ENCODE measurements at regions not wholly inside any gene's neighbourhood (a gene's known extent, or its start where the extent isn't known, plus 50 kb on each side); places are given as distances from the start of the nearest gene placed in this dataset.

DNA sequence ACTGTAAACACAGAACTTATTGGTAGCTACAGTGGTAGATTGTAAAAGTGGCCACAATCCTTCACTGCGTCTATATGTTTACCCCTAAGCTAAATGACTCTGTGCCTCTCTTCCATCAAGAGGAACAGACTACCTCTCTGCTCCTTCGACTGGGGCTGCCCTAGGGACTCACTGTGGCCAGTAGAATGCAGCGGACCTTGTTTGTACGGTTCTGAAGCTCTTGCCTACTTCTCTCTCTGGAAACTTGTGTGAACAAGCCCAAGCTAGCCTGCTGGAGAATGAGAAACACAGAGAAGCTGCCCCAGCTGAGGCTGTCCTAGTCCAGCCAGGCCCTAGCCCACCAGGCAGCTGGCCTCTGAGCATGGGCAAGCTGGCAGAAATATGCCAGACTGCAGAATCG is 140.8 kb upstream of the SLC1A4 start:
- no peak for DNase-seq (ENCODE audit: low spot score in 2 of 2)
- no peak for ATAC-seq (replicated peaks; ENCODE audit: extremely low read depth, poor library complexity, severe bottlenecking)
- Mint-ChIP-seq H3K4me3 (no peak overlapping the region), H3K27me3 (no peaks in the 10 kb centered on the region), H3K36me3 (ENCODE audit: insufficient read depth) (no peaks in the 10 kb centered on the region), H3K27ac (ENCODE audit: low read depth) (no peak overlapping the region), H3K9me3 (no peaks in the 10 kb centered on the region), H3K4me1 (no peaks in the 10 kb centered on the region)

DNA sequence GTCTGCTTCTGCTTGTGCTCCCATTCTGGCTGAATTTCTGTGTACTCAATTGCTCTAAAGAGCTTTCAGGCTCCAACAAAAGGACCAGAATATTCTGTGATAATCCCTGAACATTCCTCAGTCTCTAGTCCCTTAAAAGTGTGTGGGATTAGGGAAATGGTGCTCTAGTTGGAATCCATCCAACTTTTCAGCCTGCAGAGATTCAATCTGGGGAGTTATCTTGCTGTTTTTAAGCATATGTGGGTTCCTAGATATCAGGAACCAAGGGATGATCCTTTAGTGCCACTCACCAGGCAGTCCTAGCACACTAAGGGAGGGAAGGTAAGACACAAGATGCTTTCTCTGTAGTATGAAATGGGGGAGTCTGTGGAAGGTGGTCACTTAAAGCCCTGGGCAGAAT is 140.3 kb upstream of the SLC1A4 start:
- no peak for DNase-seq (ENCODE audit: low spot score in 2 of 2)

DNA sequence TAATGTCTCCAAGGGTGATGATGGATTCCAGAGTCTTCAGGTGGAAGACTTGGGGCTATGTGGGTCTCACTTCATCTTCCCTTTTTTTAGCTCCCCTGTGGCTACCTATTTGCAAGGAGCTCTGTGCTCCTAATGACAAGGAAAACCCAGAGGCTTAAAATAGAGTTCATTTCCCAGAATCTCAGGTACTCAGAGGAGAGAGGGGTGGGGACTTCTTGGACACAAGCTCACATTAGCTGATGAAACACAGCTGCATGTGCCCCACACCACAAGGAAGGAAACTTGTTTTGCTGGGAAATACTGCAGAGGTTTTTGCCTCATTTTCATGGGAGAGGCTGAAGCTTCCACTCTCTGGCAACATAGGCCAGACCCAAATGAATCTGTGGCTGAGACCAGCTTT is 138.6 kb upstream of the SLC1A4 start:
- Mint-ChIP-seq H3K4me1 (no peaks in the 10 kb centered on the region), H3K27ac (ENCODE audit: low read depth) (no peak overlapping the region), H3K9me3 (no peaks in the 10 kb centered on the region)

More for the DNA sequence above, 140.3 kb upstream of the SLC1A4 start:
- Mint-ChIP-seq H3K4me1 (no peaks in the 10 kb centered on the region), H3K9me3 (no peaks in the 10 kb centered on the region), H3K27ac (ENCODE audit: low read depth) (no peak overlapping the region), H3K27me3 (no peaks in the 10 kb centered on the region), H3K36me3 (ENCODE audit: insufficient read depth) (no peaks in the 10 kb centered on the region), H3K4me3 (no peak overlapping the region)
- ATAC-seq (replicated peaks; ENCODE audit: extremely low read depth, poor library complexity, severe bottlenecking) = no peak

DNA sequence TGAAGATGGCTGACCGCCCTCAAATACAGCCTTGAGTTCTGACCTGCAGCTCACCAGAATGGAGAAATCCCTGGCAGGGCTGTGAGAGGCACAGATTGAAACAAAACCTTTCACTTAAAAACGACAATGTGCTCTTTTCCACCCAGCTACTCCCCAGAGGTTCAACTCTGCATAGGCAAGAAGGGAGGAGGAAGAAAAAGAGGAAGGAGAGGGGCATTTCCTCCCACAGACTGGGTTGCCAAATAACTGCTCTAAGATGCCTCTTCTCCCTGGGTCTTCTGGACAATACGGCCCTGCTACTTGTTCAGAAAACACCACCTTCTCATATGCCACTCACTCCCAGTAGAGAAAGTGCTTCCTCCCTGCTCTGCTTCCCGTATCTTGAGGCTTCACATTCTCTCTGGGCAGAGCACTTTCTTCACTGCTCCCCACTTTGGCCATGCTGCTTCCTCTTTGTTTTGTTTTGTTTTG is 136.4 kb upstream of the SLC1A4 start:
- no peak overlapping the region for H3K27ac Mint-ChIP-seq (ENCODE audit: low read depth)
- no peaks in the 10 kb centered on the region for H3K4me1 Mint-ChIP-seq
- DNase-seq (ENCODE audit: low spot score in 2 of 2) (no peak), ATAC-seq (replicated peaks; ENCODE audit: extremely low read depth, poor library complexity, severe bottlenecking) (no peak)
- no peaks in the 10 kb centered on the region for H3K27me3 Mint-ChIP-seq
- no peaks in the 10 kb centered on the region for H3K9me3 Mint-ChIP-seq
- peaks cover 1% of the 10 kb centered on the region for H3K36me3 Mint-ChIP-seq (ENCODE audit: insufficient read depth)
- H3K4me3 Mint-ChIP-seq = no peak overlapping the region

More for the DNA sequence above, 138.6 kb upstream of the SLC1A4 start:
- ATAC-seq (replicated peaks; ENCODE audit: extremely low read depth, poor library complexity, severe bottlenecking) (no peak), DNase-seq (ENCODE audit: low spot score in 2 of 2) (no peak)
- Mint-ChIP-seq H3K27me3 (no peaks in the 10 kb centered on the region), H3K4me3 (no peak overlapping the region), H3K36me3 (ENCODE audit: insufficient read depth) (no peaks in the 10 kb centered on the region)

DNA sequence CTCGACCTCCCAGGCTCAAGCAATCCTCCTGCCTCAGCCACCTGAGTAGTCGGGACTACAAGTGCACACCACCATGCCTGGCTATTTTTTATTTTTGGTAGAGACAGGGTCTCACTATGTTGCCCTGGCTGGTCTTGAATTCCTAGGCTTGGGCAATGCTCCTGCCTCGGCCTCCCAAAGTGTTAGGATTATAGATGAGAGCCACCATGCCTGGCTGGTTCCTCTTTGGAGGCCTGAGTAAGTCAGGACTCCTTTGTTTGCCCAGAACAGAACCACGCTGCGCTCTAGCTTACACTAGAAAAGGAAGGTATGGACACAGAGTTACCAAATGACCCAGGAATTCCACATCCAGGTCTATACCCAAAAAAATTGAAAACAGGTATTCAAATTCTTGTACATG is 135.9 kb upstream of the SLC1A4 start:
- Mint-ChIP-seq H3K36me3 (ENCODE audit: insufficient read depth) (peaks cover 1% of the 10 kb centered on the region), H3K9me3 (no peaks in the 10 kb centered on the region), H3K4me1 (no peaks in the 10 kb centered on the region), H3K27me3 (no peaks in the 10 kb centered on the region), H3K27ac (ENCODE audit: low read depth) (no peak overlapping the region), H3K4me3 (no peak overlapping the region)
- no peak for ATAC-seq (replicated peaks; ENCODE audit: extremely low read depth, poor library complexity, severe bottlenecking)
- DNase-seq (ENCODE audit: low spot score in 2 of 2) = no peak

DNA sequence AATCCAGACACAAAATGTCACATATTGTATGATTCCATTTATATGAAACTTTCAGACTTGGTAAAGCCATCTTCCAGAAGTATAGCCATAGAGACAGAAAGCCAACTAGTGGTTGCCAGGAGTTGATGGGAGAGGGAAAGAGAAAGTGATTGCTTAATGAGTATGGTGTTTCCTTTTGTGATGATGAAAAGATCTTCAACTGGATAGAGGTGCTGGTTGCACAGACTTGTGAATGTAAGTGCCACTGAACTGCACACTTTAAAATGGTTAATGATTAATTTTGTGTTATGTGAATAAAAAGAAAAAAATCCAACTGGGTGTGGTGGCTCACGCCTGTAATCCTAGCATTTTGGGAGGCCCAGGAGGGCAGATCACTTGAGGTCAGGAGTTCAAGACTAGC is 135.3 kb upstream of the SLC1A4 start:
- H3K4me3 Mint-ChIP-seq = no peak overlapping the region
- no peaks in the 10 kb centered on the region for H3K9me3 Mint-ChIP-seq
- peaks cover 1% of the 10 kb centered on the region for H3K36me3 Mint-ChIP-seq (ENCODE audit: insufficient read depth)
- H3K4me1 Mint-ChIP-seq = no peaks in the 10 kb centered on the region
- ATAC-seq (replicated peaks; ENCODE audit: extremely low read depth, poor library complexity, severe bottlenecking) (no peak), DNase-seq (ENCODE audit: low spot score in 2 of 2) (no peak)
- no peaks in the 10 kb centered on the region for H3K27me3 Mint-ChIP-seq
- no peak overlapping the region for H3K27ac Mint-ChIP-seq (ENCODE audit: low read depth)

DNA sequence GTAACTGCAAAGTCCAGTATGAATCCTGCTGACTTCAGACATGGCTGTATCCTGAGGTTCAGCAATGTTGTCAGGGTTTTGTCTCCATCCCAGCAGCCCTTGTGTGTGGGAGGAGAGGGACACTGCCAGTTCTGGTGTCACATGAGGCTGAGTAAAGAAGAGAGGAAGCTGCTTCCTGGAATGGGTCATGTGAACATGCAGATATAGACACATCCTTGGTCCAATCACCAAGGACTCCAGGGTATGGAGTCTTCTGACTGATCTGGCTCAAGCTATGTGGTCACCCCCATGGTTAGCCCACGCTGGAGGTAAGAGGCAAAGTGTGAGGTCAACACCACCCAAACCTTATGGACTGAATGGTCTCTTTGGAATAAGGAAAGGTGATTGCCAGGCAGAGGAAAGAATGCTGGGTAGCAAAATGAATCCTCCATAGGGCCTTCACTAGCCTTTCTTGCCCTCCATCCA is 134.4 kb upstream of the SLC1A4 start:
- ATAC-seq (replicated peaks; ENCODE audit: extremely low read depth, poor library complexity, severe bottlenecking) (no peak), DNase-seq (ENCODE audit: low spot score in 2 of 2) (no peak)
- H3K4me1 Mint-ChIP-seq = no peaks in the 10 kb centered on the region
- H3K4me3 Mint-ChIP-seq = no peak overlapping the region
- H3K9me3 Mint-ChIP-seq = no peaks in the 10 kb centered on the region
- H3K27ac Mint-ChIP-seq (ENCODE audit: low read depth) = no peak overlapping the region
- H3K36me3 Mint-ChIP-seq (ENCODE audit: insufficient read depth) = peaks cover 1% of the 10 kb centered on the region
- no peaks in the 10 kb centered on the region for H3K27me3 Mint-ChIP-seq

DNA sequence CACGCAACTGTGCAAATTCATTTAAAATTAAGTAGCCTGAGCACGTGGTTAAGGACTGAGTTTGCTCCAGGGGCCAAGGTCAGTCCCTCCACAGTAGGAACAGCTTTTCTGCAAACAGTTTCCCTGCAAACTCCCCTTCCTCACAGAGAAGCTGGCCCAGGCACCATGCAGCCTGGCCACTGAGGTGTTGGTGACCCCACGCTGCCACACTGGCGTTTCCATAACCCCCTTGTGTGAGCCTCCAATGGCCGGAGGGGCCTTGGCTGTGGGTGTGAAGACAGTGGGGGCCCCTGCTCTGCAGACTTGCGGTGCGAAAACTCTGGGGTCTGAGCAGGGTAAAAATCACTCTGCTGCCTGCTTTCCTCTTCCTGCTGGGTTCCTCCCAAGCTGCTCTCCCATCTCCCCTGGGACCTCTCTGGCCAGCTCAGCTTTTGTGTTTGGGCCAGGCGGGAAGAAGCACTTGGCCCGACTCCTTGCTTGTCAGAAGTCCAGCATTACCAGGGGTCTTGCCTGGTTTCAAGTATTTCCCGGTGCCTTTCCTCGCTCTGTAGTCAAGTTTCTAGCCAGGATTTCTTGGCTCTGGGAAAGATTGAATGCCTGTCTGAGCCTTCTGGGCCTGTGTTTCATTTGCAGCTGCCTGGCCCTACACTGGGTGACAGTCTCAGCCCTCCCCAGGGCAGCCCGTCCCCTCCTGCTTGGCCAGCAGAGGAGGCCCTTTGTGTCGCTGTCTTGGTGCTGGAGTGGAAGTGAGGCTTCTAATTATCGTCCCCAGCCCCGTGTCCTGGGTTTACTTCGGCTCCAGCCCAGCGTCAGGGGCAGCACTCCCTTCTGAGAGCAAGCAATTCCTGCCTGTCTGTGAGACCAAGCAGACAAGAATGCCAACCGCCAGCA is 131.4 kb upstream of the SLC1A4 start:
- no peaks in the 10 kb centered on the region for H3K27me3 Mint-ChIP-seq
- peaks cover 1% of the 10 kb centered on the region for H3K36me3 Mint-ChIP-seq (ENCODE audit: insufficient read depth)
- no peak overlapping the region for H3K4me3 Mint-ChIP-seq
- no peak for DNase-seq (ENCODE audit: low spot score in 2 of 2)
- no peak for ATAC-seq (replicated peaks; ENCODE audit: extremely low read depth, poor library complexity, severe bottlenecking)
- H3K9me3 Mint-ChIP-seq = no peaks in the 10 kb centered on the region
- H3K4me1 Mint-ChIP-seq = no peaks in the 10 kb centered on the region
- H3K27ac Mint-ChIP-seq (ENCODE audit: low read depth) = no peak overlapping the region

DNA sequence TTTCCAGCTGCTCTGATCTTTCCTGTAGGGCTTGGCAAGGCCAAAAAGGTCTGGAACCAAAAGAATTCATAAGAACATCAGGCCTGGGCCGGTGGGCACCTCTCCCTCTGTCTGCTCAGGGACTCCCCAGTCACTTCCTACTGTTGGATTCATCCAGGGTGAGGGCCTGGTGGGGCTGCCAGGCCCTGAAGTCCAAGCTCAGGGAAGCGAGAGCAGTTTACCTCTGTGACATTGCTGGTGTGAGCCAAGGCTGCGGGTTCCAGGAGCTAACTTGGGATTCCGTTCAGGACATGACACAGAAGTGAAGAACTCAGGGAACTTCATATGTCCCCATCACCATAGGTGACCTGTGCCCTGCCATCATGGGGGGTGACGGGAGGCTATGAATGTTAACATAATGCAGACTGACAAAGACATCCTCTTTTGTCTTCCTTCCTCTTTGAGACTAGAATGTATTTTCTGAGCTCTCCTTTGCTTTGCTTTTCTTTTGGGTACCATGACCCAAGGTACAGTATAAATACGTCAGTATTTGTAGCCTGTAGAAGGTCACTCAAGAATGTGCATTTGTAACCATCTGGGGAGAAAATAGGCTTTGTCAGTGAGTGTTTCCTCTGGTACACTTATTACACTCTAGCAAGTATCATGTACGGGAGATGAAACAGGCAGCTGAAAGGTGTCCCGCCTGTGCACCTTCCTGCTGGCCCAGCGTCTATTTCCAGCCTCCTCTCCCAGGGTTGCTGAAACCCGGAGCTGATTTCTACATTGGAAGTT is 130.5 kb upstream of the SLC1A4 start:
- ATAC-seq (replicated peaks; ENCODE audit: extremely low read depth, poor library complexity, severe bottlenecking) = no peak
- DNase-seq (ENCODE audit: low spot score in 2 of 2) = no peak
- H3K4me3 Mint-ChIP-seq = no peak overlapping the region

DNA sequence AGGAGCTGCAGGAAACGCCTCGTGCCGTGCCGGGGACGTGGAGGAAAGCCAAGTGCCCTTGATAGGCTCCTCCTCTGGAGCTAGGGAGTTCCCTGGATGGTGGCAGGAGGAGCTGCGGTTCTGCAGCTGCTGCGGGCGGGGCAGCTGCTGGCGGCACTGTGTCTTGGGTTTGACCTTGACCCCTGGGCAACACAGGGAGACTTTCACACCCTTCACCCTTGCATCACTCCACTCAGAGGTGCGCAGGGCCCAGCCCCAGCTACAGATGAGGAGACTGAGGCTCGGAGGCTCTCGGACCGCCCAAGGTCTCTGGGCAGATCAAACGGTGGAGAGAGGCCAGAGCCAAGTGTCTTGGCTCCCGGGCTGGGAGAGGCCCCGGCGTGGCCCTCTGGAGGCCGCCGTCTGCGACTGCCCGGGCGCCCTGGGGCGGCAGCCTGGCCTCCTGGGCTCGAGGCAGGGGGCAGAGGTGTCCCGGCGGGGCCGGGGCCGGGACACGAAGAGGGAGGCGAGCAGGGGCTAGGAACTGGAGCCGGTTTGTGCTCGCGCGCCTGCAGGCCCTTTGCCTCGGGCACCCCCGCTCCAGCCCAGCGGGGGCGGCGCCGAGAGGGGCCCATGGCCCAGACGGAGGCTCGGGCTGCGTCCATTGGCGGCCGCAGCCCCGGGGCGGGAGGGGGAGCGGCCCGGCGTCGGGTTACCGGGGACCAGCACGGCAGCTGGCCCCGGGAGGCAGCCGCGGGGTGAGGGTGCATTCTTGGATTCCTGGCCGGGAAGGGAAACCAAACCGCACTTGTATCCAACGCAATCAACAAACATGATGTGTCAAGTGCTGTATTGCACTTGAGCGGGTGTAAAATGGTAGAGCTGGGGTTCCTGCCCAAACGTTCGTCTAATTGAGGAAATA is 129.6 kb upstream of the SLC1A4 start:
- DNase-seq (ENCODE audit: low spot score in 2 of 2) (no peak), ATAC-seq (replicated peaks; ENCODE audit: extremely low read depth, poor library complexity, severe bottlenecking) (no peak)
- Mint-ChIP-seq H3K27ac (ENCODE audit: low read depth) (no peak overlapping the region), H3K9me3 (no peaks in the 10 kb centered on the region), H3K27me3 (no peaks in the 10 kb centered on the region), H3K4me3 (no peak overlapping the region), H3K36me3 (ENCODE audit: insufficient read depth) (peaks cover 1% of the 10 kb centered on the region), H3K4me1 (no peaks in the 10 kb centered on the region)

More for the DNA sequence above, 130.5 kb upstream of the SLC1A4 start:
- no peak overlapping the region for H3K27ac Mint-ChIP-seq (ENCODE audit: low read depth)
- no peaks in the 10 kb centered on the region for H3K4me1 Mint-ChIP-seq
- H3K36me3 Mint-ChIP-seq (ENCODE audit: insufficient read depth) = peaks cover 1% of the 10 kb centered on the region
- H3K27me3 Mint-ChIP-seq = no peaks in the 10 kb centered on the region
- H3K9me3 Mint-ChIP-seq = no peaks in the 10 kb centered on the region

DNA sequence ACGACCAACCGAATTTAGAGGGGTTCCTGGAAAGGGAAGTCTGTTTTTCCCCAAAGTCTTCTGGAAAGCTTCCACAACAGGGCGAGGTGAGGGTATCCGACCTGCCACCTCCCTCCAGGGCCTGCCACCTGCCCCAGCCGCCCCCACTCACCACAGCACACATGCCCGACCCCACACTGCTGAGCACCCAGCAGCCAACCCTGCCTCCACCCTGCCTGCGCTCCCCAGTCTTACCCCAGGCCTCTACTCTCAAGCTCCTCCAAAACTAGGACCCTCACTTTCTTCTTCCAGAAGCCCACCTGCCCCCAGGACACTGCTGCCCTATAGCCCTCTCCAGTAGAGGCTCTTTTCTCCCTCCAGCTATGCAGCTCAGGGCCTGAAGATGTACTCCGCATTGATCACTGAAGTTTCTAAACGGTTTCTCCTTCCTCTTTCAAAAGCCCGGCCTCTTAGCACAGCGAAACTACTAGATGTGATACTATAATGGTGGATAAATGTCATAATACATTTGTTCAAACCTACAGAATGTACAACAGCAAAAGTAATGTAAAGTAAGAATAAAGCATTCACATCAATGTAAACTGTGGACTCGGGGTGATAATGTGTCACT is 128.8 kb upstream of the SLC1A4 start:
- Mint-ChIP-seq H3K27ac (ENCODE audit: low read depth) (no peak overlapping the region), H3K4me3 (no peak overlapping the region), H3K27me3 (no peaks in the 10 kb centered on the region), H3K9me3 (no peaks in the 10 kb centered on the region), H3K36me3 (ENCODE audit: insufficient read depth) (peaks cover 1% of the 10 kb centered on the region), H3K4me1 (no peaks in the 10 kb centered on the region)
- no peak for DNase-seq (ENCODE audit: low spot score in 2 of 2)
- ATAC-seq (replicated peaks; ENCODE audit: extremely low read depth, poor library complexity, severe bottlenecking) = no peak

DNA sequence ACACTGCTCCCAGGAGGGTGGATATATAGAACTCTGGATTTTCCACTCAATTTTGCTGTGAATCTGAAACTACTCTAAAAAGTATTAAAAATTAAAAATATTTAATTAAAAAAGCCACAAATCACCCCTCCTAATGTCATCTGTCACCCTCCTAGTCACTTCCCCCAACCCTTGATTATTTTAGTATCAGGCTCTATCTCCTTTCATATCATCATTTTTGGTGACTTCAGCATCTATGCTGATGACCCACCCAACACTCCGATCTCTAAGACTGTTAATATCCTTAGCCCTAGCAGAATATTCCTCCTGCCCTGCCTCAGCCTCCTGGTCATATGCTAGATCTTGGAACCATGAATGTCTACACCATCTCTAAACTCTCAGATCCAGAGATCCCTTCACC is 128.3 kb upstream of the SLC1A4 start:
- peaks cover under 1% of the 10 kb centered on the region for H3K36me3 Mint-ChIP-seq (ENCODE audit: insufficient read depth)
- H3K27me3 Mint-ChIP-seq = no peaks in the 10 kb centered on the region
- DNase-seq (ENCODE audit: low spot score in 2 of 2) = no peak
- no peaks in the 10 kb centered on the region for H3K4me1 Mint-ChIP-seq
- H3K4me3 Mint-ChIP-seq = no peak overlapping the region
- no peaks in the 10 kb centered on the region for H3K9me3 Mint-ChIP-seq
- H3K27ac Mint-ChIP-seq (ENCODE audit: low read depth) = no peak overlapping the region
- no peak for ATAC-seq (replicated peaks; ENCODE audit: extremely low read depth, poor library complexity, severe bottlenecking)

Data from central memory CD8-positive, alpha-beta T cell (primary cell).